ENCODE measurements at regions not wholly inside any gene's neighbourhood (a gene's known extent, or its start where the extent isn't known, plus 50 kb on each side); places are given as distances from the start of the nearest gene placed in this dataset.
"Not testable (repeated sequence)": the region's sequence is repeated elsewhere in the genome, so short reads cannot be mapped to it uniquely, and the experiment has no call there.

DNA sequence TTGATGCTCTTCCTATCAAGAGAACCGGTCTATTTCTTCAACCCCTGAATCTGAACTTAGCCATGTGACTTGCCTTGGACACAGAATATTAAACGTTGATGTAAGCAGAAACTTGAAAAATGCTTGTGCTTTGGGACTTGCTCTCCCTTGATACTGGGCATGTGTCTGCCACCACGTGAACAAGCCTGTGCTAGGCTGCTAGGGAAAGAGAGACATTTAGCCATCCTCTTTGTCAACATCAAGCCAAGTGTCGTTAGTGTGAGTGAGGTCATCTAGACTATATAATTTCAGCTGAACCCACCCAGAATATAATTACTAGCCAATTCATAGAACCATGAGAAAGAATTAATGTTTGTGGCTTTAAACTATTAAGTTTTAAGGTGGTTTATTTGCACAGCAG lies 98.2 kb upstream of the TRHDE start:
- Mint-ChIP-seq H3K27me3 (ENCODE audit: unreplicated experiment) (no peaks in the 10 kb centered on the region), H3K36me3 (ENCODE audit: unreplicated experiment) (no peaks in the 10 kb centered on the region), H3K9me3 (ENCODE audit: unreplicated experiment) (peaks cover 3% of the 10 kb centered on the region), H3K4me1 (ENCODE audit: low read depth, unreplicated experiment) (peaks cover 10% of the 10 kb centered on the region), H3K27ac (ENCODE audit: unreplicated experiment) (no peak overlapping the region), H3K4me3 (ENCODE audit: unreplicated experiment) (no peak overlapping the region)
- no peak for DNase-seq
- TF ChIP-seq, protein P1, sequence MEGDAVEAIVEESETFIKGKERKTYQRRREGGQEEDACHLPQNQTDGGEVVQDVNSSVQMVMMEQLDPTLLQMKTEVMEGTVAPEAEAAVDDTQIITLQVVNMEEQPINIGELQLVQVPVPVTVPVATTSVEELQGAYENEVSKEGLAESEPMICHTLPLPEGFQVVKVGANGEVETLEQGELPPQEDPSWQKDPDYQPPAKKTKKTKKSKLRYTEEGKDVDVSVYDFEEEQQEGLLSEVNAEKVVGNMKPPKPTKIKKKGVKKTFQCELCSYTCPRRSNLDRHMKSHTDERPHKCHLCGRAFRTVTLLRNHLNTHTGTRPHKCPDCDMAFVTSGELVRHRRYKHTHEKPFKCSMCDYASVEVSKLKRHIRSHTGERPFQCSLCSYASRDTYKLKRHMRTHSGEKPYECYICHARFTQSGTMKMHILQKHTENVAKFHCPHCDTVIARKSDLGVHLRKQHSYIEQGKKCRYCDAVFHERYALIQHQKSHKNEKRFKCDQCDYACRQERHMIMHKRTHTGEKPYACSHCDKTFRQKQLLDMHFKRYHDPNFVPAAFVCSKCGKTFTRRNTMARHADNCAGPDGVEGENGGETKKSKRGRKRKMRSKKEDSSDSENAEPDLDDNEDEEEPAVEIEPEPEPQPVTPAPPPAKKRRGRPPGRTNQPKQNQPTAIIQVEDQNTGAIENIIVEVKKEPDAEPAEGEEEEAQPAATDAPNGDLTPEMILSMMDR (IDR thresholded peaks at IDR 0.05; ENCODE audit: partially characterized antibody, unreplicated experiment), result no peak

GRCh38 chr12:72178244-72178643 lies 93.9 kb upstream of the TRHDE start:
- Mint-ChIP-seq H3K27me3 (ENCODE audit: unreplicated experiment) (no peaks in the 10 kb centered on the region), H3K27ac (ENCODE audit: unreplicated experiment) (no peak overlapping the region), H3K36me3 (ENCODE audit: unreplicated experiment) (no peaks in the 10 kb centered on the region), H3K4me3 (ENCODE audit: unreplicated experiment) (no peak overlapping the region), H3K9me3 (ENCODE audit: unreplicated experiment) (peaks cover 2% of the 10 kb centered on the region), H3K4me1 (ENCODE audit: low read depth, unreplicated experiment) (peaks cover 13% of the 10 kb centered on the region)
- DNase-seq, result no peak
- TF ChIP-seq, protein P1 (IDR thresholded peaks at IDR 0.05; ENCODE audit: partially characterized antibody, unreplicated experiment), result no peak

DNA sequence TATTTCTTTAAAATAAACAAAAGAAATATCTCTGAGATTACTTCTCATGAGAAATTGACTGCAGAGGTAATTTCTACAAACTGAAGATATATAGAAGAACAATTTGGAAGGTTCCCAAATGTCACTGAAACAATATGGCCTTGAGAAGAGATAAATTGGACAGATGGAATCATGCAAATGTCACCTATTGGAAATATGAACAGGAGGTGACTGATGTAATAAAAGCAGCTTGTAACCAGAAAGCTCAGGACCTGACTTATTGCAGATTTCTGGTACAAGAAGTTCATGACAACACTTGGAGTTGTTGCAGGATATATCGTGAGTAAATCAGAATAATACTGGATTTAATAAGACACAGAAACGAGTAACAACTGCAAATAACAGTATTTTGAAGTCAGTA lies 93.3 kb upstream of the TRHDE start:
- no peak for DNase-seq
- H3K4me1 Mint-ChIP-seq (ENCODE audit: low read depth, unreplicated experiment), result peaks cover 12% of the 10 kb centered on the region

GRCh38 chr12:72179841-72180240 lies 92.3 kb upstream of the TRHDE start:
- Mint-ChIP-seq H3K27me3 (ENCODE audit: unreplicated experiment) (no peaks in the 10 kb centered on the region), H3K27ac (ENCODE audit: unreplicated experiment) (no peak overlapping the region), H3K9me3 (ENCODE audit: unreplicated experiment) (peaks cover 2% of the 10 kb centered on the region), H3K4me1 (ENCODE audit: low read depth, unreplicated experiment) (peaks cover 10% of the 10 kb centered on the region), H3K36me3 (ENCODE audit: unreplicated experiment) (no peaks in the 10 kb centered on the region), H3K4me3 (ENCODE audit: unreplicated experiment) (no peak overlapping the region)
- DNase-seq, result no peak
- TF ChIP-seq, protein P1 (IDR thresholded peaks at IDR 0.05; ENCODE audit: partially characterized antibody, unreplicated experiment), result no peak

More for the DNA sequence above, 93.3 kb upstream of the TRHDE start:
- no peak overlapping the region for H3K4me3 Mint-ChIP-seq (ENCODE audit: unreplicated experiment)
- no peaks in the 10 kb centered on the region for H3K36me3 Mint-ChIP-seq (ENCODE audit: unreplicated experiment)
- peaks cover 2% of the 10 kb centered on the region for H3K9me3 Mint-ChIP-seq (ENCODE audit: unreplicated experiment)
- H3K27me3 Mint-ChIP-seq (ENCODE audit: unreplicated experiment), result no peaks in the 10 kb centered on the region
- no peak overlapping the region for H3K27ac Mint-ChIP-seq (ENCODE audit: unreplicated experiment)
- TF ChIP-seq, protein P1 (IDR thresholded peaks at IDR 0.05; ENCODE audit: partially characterized antibody, unreplicated experiment), result no peak

- H3K4me1 Mint-ChIP-seq (ENCODE audit: low read depth, unreplicated experiment); H3K9me3 Mint-ChIP-seq (ENCODE audit: unreplicated experiment); H3K4me3 Mint-ChIP-seq (ENCODE audit: unreplicated experiment); H3K27me3 Mint-ChIP-seq (ENCODE audit: unreplicated experiment); H3K27ac Mint-ChIP-seq (ENCODE audit: unreplicated experiment); DNase-seq; H3K36me3 Mint-ChIP-seq (ENCODE audit: unreplicated experiment): not testable (repeated sequence)
These were observed 87.1 kb upstream of the TRHDE start for GRCh38 chr12:72184971-72185533.

Measured in glutamatergic neuron (in vitro differentiated cells).